K562 (cell line): ENCODE measurements at regions not wholly inside any gene's neighbourhood (a gene's known extent, or its start where the extent isn't known, plus 50 kb on each side); places are given as distances from the start of the nearest gene placed in this dataset.

ENCODE experiments used
- ATAC-seq: fragments of 200-7000 bp; cut with Tn5 transposase; 3 replicates; pipeline ENCODE4 v1.9.1; 2020; ENCODE audit warnings: moderate library complexity
- BruUV-seq: library from RNA; stranded (reverse); fragments of 400-500 nt; replicated peaks from 2 replicates; lab custom pipeline; 2021; lab: Mats Ljungman, UMichigan
- CTCF ChIA-PET: fragments of 300-600 bp; formaldehyde crosslinking; extraction: SDS; loops from one replicate; lab custom pipeline; 2021; ENCODE audit warnings: low intra/inter-chr PET ratio; lab: Yijun Ruan, JAX
- POLR2A ChIA-PET: fragments of 300-600, 350-650 bp; sonication (Branson Sonifier 250); formaldehyde crosslinking; extraction: SDS; loops from one replicate; lab custom pipeline; 2021; ENCODE audit warnings: antibody characterized with exemption, inconsistent platforms; lab: Yijun Ruan, JAX
- DNase-seq, 4 experiments: peaks; one replicate each; pipeline versions ENCODE4 v3.0.0 to v3.0.0-alpha.2; 2011 to 2018; ENCODE audit warnings: low spot score in 3 of 4, mixed read lengths in 3 of 4; ENCODE audit errors: extremely low read depth in 1 of 4
- FAIRE-seq: peaks from 2 replicates; lab custom pipeline; 2011; peaks lifted over from hg19 to GRCh38; lab: Jason Lieb, UNC
- H2AFZ ChIP-seq: 2 replicates; pipeline ENCODE4 v1.6.0; 2011; ENCODE audit warnings: low read depth, low read length, control low read depth, inconsistent platforms
- H3K27ac ChIP-seq: fragments of 200-600 bp; 3 replicates; pipeline ENCODE4 v1.8.0; 2011; ENCODE audit warnings: low read depth, mild to moderate bottlenecking, control low read depth, inconsistent platforms, low read length, moderate library complexity, mixed read lengths; ENCODE audit errors: extremely low read depth
- H3K27me3 ChIP-seq, 2 experiments: fragments of 300-600 bp in 1 of 2; 2 replicates in 1 of 2; 3 replicates in 1 of 2; pipeline versions ENCODE4 v1.6.0 to v1.8.0; 2011; ENCODE audit warnings: inconsistent platforms in 2 of 2, low read length in 2 of 2, mild to moderate bottlenecking in 1 of 2, mixed read lengths in 1 of 2, moderate library complexity in 1 of 2; ENCODE audit not compliant: control insufficient read depth in 2 of 2, insufficient read depth in 2 of 2
- H3K36me3 ChIP-seq: fragments of 300-600 bp; 3 replicates; pipeline ENCODE4 v1.8.0; 2011; ENCODE audit warnings: mild to moderate bottlenecking, low read length, inconsistent platforms; ENCODE audit not compliant: control insufficient read depth, insufficient read depth
- H3K4me1 ChIP-seq, 2 experiments: fragments of 200-600 bp in 1 of 2; replicated peaks in 1 of 2; 2 replicates in 1 of 2; 3 replicates in 1 of 2; pipeline versions ENCODE4 v1.5.1 to v1.8.0; 2011; ENCODE audit warnings: inconsistent platforms in 2 of 2, low read length in 2 of 2, mild to moderate bottlenecking in 1 of 2, mixed read lengths in 1 of 2, moderate library complexity in 1 of 2; ENCODE audit not compliant: control insufficient read depth in 2 of 2, insufficient read depth in 2 of 2
- H3K4me2 ChIP-seq: 2 replicates; pipeline ENCODE4 v1.6.1; 2011; ENCODE audit warnings: low read length, control low read depth, inconsistent platforms, mixed read lengths; ENCODE audit not compliant: insufficient read depth
- H3K4me3 ChIP-seq: fragments of 200-600 bp; sonication (generic), shearing (Covaris generic); 2 replicates; pipeline ENCODE4 v1.5.1; 2016; ENCODE audit warnings: control low read depth, inconsistent platforms
- H3K79me2 ChIP-seq: fragments of 200-600 bp; 3 replicates; pipeline ENCODE4 v1.8.0; 2011; ENCODE audit warnings: low read length, inconsistent platforms; ENCODE audit not compliant: control insufficient read depth, insufficient read depth
- H3K9ac ChIP-seq, 2 experiments: 2 replicates each; pipeline versions ENCODE4 v1.6.0 to v1.6.1; 2011; ENCODE audit warnings: low read depth in 2 of 2, low read length in 2 of 2, control low read depth in 1 of 2, inconsistent platforms in 1 of 2, mild to moderate bottlenecking in 1 of 2, mixed read lengths in 1 of 2; ENCODE audit not compliant: insufficient read depth in 1 of 2
- H3K9me1 ChIP-seq: one replicate; pipeline ENCODE4 v1.6.0; 2011; ENCODE audit warnings: inconsistent platforms, mild to moderate bottlenecking, low read length, moderate library complexity; ENCODE audit not compliant: control insufficient read depth, insufficient read depth
- H3K9me3 ChIP-seq: replicated peaks from 2 replicates; pipeline ENCODE4 v1.5.1; 2011; ENCODE audit warnings: low read depth, low read length, inconsistent platforms; ENCODE audit not compliant: control insufficient read depth, insufficient read depth
- H4K20me1 ChIP-seq: replicated peaks from 2 replicates; pipeline ENCODE4 v1.6.1; 2011; ENCODE audit warnings: low read length, inconsistent platforms, mixed read lengths; ENCODE audit not compliant: control insufficient read depth, insufficient read depth
- BMI1 ChIP-seq: fragments of 150-350 bp; IDR thresholded peaks from 2 replicates; pipeline ENCODE4 v1.6.1; 2014; ENCODE audit warnings: low read length
- FOXM1 ChIP-seq, 2 experiments: fragments of 450-650 bp in 1 of 2; sonication (generic) in 1 of 2; formaldehyde crosslinking in 1 of 2; IDR thresholded peaks; 2 replicates each; pipeline versions ENCODE4 v1.6.1 to v1.9.0; 2017 to 2022; ENCODE audit warnings: low read depth in 2 of 2, mild to moderate bottlenecking in 2 of 2, missing genetic modification reagents in 1 of 2, moderate library complexity in 1 of 2
- FOXP1 ChIP-seq: sonication (generic); formaldehyde crosslinking; IDR thresholded peaks from 2 replicates; pipeline ENCODE4 v1.8.0; 2022; ENCODE audit warnings: mild to moderate bottlenecking, missing genetic modification reagents
- ILF3 ChIP-seq: fragments of 450-650 bp; IDR thresholded peaks from 2 replicates; pipeline ENCODE4 v1.6.1; 2018; ENCODE audit warnings: antibody characterized with exemption, mild to moderate bottlenecking, moderate library complexity, borderline replicate concordance
- KDM4B ChIP-seq, 2 experiments: fragments of 450-650 bp in 1 of 2; sonication (generic) in 1 of 2; IDR thresholded peaks; 2 replicates each; pipeline ENCODE4 v1.6.1; 2016 to 2017; ENCODE audit warnings: borderline replicate concordance in 2 of 2, antibody characterized with exemption in 1 of 2, low read depth in 1 of 2, mild to moderate bottlenecking in 1 of 2
- RBM39 ChIP-seq: fragments of 200-400 bp; formaldehyde crosslinking; optimal IDR thresholded peaks from 2 replicates; pipeline ENCODE3; 2018; ENCODE audit warnings: low read depth, low read length
- WGBS: fragments of 100-300 bp; shearing (Covaris generic); methylation state at CpG from one replicate; pipeline ENCODE4 v1.1.6; 2016; ENCODE audit warnings: low coverage, mixed read lengths; ENCODE audit not compliant: insufficient coverage; ENCODE audit errors: missing lambda C conversion rate; 5-methylcytosine and 5-hydroxymethylcytosine counted together
- in situ Hi-C: fragments of 300-500 bp; cut with MboI; formaldehyde crosslinking; loops from 4 replicates; pipeline ENCODE4 v1.15.0; 2018; ENCODE audit warnings: inconsistent platforms, mixed read lengths
- intact Hi-C: fragments of 100-400 bp; cut with micrococcal nuclease; formaldehyde crosslinking; loops from 2 replicates; pipeline ENCODE4 v1.14.2; 2022
- TF ChIP-seq, protein P1 (sequence below): fragments of 450-650 bp; IDR thresholded peaks from 2 replicates; pipeline ENCODE4 v1.7.0; 2016; ENCODE audit warnings: borderline replicate concordance
- TF ChIP-seq, protein P2 (sequence below): fragments of 250-450 bp; sonication (Bioruptor Pico); IDR thresholded peaks from 2 replicates; pipeline ENCODE4 v1.4.0; 2020
- TF ChIP-seq, protein P3 (sequence below): fragments of 450-650 bp; IDR thresholded peaks from 2 replicates; pipeline ENCODE4 v1.6.1; 2016; ENCODE audit warnings: antibody characterized with exemption
- TF ChIP-seq, protein P4 (sequence below): fragments of 250-450 bp; sonication (Bioruptor Pico); IDR thresholded peaks from 2 replicates; pipeline ENCODE4 v1.8.0; 2022; ENCODE audit warnings: inconsistent platforms, mild to moderate bottlenecking, moderate library complexity, borderline replicate concordance
- TF ChIP-seq, protein P5 (sequence below): sonication (generic); formaldehyde crosslinking; IDR thresholded peaks from 2 replicates; pipeline ENCODE4 v1.8.0; 2022; ENCODE audit warnings: mild to moderate bottlenecking, missing genetic modification reagents

DNA sequence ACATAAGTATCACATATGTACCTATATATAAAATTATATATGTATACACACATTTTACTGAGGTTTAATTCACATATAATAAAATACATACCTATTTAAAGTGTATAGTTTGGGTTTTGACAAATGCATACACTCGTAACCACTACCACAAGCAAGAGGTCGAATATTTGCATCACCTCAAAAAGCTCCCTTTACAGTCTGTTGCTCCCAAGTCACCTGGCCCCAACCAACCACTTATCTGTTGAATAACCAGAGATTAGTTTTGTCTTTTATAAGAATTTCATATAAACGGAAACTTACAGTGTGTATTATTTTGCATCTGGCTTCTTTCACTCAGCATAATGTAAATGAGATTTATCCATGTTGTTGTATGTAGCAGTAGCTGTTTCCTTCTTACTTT, 218.9 kb downstream of the MAT2B start:
- Histone ChIP-seq H4K20me1 (no peaks in the 10 kb centered on the region), H3K36me3 (no peaks in the 10 kb centered on the region), H3K9me3 (no peaks in the 10 kb centered on the region), H3K27ac (no peak overlapping the region), H3K4me1 (no peaks in the 10 kb centered on the region), H3K4me3 (no peak overlapping the region), H2AFZ (no peak overlapping the region), H3K79me2 (no peaks in the 10 kb centered on the region), H3K9ac (no peak overlapping the region), H3K4me2 (no peak overlapping the region), H3K27me3 (no peaks in the 10 kb centered on the region), H3K9me1 (no peaks in the 10 kb centered on the region)
- intact Hi-C loops: no loop called here
- POLR2A ChIA-PET: no interaction called here
- in situ Hi-C loops: no loop called here
- DNase-seq: no peak
- no peak for FAIRE-seq
- no peak for ATAC-seq
- CTCF ChIA-PET: interaction anchor here (0.6 kb wide), 1 partner anchor 194 kb away, joined by 3 read pairs; no protein-coding TSS in a partner anchor
- WGBS: 0% methylated on average over 3 of the region's 3 CpGs
- BruUV-seq: no TSS peak
- TF ChIP-seq FOXP1 (CRISPR knock-in tag) (no peak), RBM39 (no peak), KDM4B (IDR thresholded peaks at IDR 0.05; ENCODE audit: borderline replicate concordance in 2 of 2, low read depth in 1 of 2) (no peak), BMI1 (no peak), FOXM1 (IDR thresholded peaks at IDR 0.05; ENCODE audit: low read depth) (no peak), FOXM1 (CRISPR knock-in tag; IDR thresholded peaks at IDR 0.05; ENCODE audit: low read depth) (no peak), ILF3 (no peak)
- TF ChIP-seq, protein P1, sequence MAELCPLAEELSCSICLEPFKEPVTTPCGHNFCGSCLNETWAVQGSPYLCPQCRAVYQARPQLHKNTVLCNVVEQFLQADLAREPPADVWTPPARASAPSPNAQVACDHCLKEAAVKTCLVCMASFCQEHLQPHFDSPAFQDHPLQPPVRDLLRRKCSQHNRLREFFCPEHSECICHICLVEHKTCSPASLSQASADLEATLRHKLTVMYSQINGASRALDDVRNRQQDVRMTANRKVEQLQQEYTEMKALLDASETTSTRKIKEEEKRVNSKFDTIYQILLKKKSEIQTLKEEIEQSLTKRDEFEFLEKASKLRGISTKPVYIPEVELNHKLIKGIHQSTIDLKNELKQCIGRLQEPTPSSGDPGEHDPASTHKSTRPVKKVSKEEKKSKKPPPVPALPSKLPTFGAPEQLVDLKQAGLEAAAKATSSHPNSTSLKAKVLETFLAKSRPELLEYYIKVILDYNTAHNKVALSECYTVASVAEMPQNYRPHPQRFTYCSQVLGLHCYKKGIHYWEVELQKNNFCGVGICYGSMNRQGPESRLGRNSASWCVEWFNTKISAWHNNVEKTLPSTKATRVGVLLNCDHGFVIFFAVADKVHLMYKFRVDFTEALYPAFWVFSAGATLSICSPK: no peak
- TF ChIP-seq, protein P2, sequence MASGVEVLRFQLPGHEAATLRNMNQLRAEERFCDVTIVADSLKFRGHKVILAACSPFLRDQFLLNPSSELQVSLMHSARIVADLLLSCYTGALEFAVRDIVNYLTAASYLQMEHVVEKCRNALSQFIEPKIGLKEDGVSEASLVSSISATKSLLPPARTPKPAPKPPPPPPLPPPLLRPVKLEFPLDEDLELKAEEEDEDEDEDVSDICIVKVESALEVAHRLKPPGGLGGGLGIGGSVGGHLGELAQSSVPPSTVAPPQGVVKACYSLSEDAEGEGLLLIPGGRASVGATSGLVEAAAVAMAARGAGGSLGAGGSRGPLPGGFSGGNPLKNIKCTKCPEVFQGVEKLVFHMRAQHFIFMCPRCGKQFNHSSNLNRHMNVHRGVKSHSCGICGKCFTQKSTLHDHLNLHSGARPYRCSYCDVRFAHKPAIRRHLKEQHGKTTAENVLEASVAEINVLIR (CRISPR knock-in tag): no peak
- TF ChIP-seq, protein P3, sequence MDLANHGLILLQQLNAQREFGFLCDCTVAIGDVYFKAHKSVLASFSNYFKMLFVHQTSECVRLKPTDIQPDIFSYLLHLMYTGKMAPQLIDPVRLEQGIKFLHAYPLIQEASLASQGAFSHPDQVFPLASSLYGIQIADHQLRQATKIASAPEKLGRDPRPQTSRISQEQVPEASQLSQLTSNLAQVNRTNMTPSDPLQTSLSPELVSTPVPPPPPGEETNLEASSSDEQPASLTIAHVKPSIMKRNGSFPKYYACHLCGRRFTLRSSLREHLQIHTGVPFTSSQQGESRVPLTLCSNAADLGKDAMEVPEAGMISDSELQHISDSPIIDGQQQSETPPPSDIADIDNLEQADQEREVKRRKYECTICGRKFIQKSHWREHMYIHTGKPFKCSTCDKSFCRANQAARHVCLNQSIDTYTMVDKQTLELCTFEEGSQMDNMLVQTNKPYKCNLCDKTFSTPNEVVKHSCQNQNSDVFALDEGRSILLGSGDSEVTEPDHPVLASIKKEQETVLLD: no peak
- TF ChIP-seq, protein P4, sequence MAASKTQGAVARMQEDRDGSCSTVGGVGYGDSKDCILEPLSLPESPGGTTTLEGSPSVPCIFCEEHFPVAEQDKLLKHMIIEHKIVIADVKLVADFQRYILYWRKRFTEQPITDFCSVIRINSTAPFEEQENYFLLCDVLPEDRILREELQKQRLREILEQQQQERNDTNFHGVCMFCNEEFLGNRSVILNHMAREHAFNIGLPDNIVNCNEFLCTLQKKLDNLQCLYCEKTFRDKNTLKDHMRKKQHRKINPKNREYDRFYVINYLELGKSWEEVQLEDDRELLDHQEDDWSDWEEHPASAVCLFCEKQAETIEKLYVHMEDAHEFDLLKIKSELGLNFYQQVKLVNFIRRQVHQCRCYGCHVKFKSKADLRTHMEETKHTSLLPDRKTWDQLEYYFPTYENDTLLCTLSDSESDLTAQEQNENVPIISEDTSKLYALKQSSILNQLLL (CRISPR knock-in tag): no peak
- TF ChIP-seq, protein P5, sequence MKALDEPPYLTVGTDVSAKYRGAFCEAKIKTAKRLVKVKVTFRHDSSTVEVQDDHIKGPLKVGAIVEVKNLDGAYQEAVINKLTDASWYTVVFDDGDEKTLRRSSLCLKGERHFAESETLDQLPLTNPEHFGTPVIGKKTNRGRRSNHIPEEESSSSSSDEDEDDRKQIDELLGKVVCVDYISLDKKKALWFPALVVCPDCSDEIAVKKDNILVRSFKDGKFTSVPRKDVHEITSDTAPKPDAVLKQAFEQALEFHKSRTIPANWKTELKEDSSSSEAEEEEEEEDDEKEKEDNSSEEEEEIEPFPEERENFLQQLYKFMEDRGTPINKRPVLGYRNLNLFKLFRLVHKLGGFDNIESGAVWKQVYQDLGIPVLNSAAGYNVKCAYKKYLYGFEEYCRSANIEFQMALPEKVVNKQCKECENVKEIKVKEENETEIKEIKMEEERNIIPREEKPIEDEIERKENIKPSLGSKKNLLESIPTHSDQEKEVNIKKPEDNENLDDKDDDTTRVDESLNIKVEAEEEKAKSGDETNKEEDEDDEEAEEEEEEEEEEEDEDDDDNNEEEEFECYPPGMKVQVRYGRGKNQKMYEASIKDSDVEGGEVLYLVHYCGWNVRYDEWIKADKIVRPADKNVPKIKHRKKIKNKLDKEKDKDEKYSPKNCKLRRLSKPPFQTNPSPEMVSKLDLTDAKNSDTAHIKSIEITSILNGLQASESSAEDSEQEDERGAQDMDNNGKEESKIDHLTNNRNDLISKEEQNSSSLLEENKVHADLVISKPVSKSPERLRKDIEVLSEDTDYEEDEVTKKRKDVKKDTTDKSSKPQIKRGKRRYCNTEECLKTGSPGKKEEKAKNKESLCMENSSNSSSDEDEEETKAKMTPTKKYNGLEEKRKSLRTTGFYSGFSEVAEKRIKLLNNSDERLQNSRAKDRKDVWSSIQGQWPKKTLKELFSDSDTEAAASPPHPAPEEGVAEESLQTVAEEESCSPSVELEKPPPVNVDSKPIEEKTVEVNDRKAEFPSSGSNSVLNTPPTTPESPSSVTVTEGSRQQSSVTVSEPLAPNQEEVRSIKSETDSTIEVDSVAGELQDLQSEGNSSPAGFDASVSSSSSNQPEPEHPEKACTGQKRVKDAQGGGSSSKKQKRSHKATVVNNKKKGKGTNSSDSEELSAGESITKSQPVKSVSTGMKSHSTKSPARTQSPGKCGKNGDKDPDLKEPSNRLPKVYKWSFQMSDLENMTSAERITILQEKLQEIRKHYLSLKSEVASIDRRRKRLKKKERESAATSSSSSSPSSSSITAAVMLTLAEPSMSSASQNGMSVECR (CRISPR knock-in tag): no peak
